Keratinocyte (primary cell): ENCODE measurements at regions not wholly inside any gene's neighbourhood (a gene's known extent, or its start where the extent isn't known, plus 50 kb on each side); places are given as distances from the start of the nearest gene placed in this dataset.

ENCODE experiments used
- DNase-seq: peaks from one replicate; pipeline ENCODE4 v3.0.0-alpha.2; 2011; ENCODE audit warnings: low read depth, missing footprints, low spot score
- FAIRE-seq: peaks from 2 replicates; lab custom pipeline; 2011; peaks lifted over from hg19 to GRCh38; lab: Jason Lieb, UNC
- H2AFZ ChIP-seq: 2 replicates; pipeline ENCODE4 v1.6.0; 2012; ENCODE audit warnings: low read length, control low read depth, inconsistent platforms; ENCODE audit not compliant: control insufficient read depth
- H3K27ac ChIP-seq: 2 replicates; pipeline ENCODE4 v1.5.1; 2011; ENCODE audit warnings: low read length; ENCODE audit not compliant: control insufficient read depth, insufficient read depth
- H3K27me3 ChIP-seq: 3 replicates; pipeline ENCODE4 v1.6.0; 2011; ENCODE audit warnings: low read length; ENCODE audit not compliant: control insufficient read depth, insufficient read depth; ENCODE audit errors: extremely low read depth
- H3K36me3 ChIP-seq, 2 experiments: 2 replicates in 1 of 2; 3 replicates in 1 of 2; pipeline ENCODE4 v1.5.1; 2011; ENCODE audit warnings: low read length in 2 of 2, mild to moderate bottlenecking in 1 of 2; ENCODE audit not compliant: control insufficient read depth in 2 of 2, insufficient read depth in 2 of 2; ENCODE audit errors: extremely low read depth in 1 of 2
- H3K4me1 ChIP-seq: 3 replicates; pipeline ENCODE4 v1.5.1; 2011; ENCODE audit warnings: low read length; ENCODE audit not compliant: control insufficient read depth, insufficient read depth; ENCODE audit errors: extremely low read depth
- H3K4me2 ChIP-seq: 3 replicates; pipeline ENCODE4 v1.6.0; 2011; ENCODE audit warnings: low read depth, low read length; ENCODE audit not compliant: control insufficient read depth, insufficient read depth; ENCODE audit errors: extremely low read depth
- H3K4me3 ChIP-seq, 3 experiments: fragments of 200-600 bp in 1 of 3; sonication (generic) in 1 of 3; 2 replicates in 2 of 3; 3 replicates in 1 of 3; pipeline ENCODE4 v1.5.1; 2011 to 2016; ENCODE audit warnings: low read length in 3 of 3, mild to moderate bottlenecking in 3 of 3, control low read depth in 2 of 3, inconsistent platforms in 1 of 3, low read depth in 1 of 3, mixed read lengths in 1 of 3, mixed run types in 1 of 3, moderate library complexity in 1 of 3; ENCODE audit not compliant: control insufficient read depth in 2 of 3, insufficient read depth in 2 of 3; ENCODE audit errors: extremely low read depth in 1 of 3
- H3K79me2 ChIP-seq: 2 replicates; pipeline ENCODE4 v1.6.0; 2012; ENCODE audit warnings: low read length; ENCODE audit not compliant: control insufficient read depth, insufficient read depth
- H3K9ac ChIP-seq: 3 replicates; pipeline ENCODE4 v1.6.0; 2011; ENCODE audit warnings: low read length; ENCODE audit not compliant: control insufficient read depth, insufficient read depth; ENCODE audit errors: extremely low read depth
- H3K9me1 ChIP-seq: 3 replicates; pipeline ENCODE4 v1.6.0; 2011; ENCODE audit warnings: low read length; ENCODE audit not compliant: control insufficient read depth, insufficient read depth; ENCODE audit errors: extremely low read depth
- H3K9me3 ChIP-seq: 2 replicates; pipeline ENCODE4 v1.5.1; 2012; ENCODE audit warnings: low read depth, low read length; ENCODE audit not compliant: control insufficient read depth
- H4K20me1 ChIP-seq: 3 replicates; pipeline ENCODE4 v1.6.0; 2011; ENCODE audit warnings: low read length; ENCODE audit not compliant: control insufficient read depth, insufficient read depth; ENCODE audit errors: extremely low read depth
- EZH2 ChIP-seq: IDR thresholded peaks from one replicate; pipeline ENCODE4 v1.6.1; 2012; ENCODE audit warnings: inconsistent platforms, mild to moderate bottlenecking, low read length, moderate library complexity
- dilution Hi-C: fragments of 300-500 bp; cut with MboI; formaldehyde crosslinking; loops from one replicate; pipeline ENCODE4 v1.7.0; 2020; ENCODE audit warnings: low sequenced_read_pairs; ENCODE audit not compliant: extremely low pct_ligation_motif_present
- TF ChIP-seq, protein P1 (sequence below), 3 experiments: IDR thresholded peaks in 1 of 3; conservative IDR thresholded peaks in 1 of 3; optimal IDR thresholded peaks in 1 of 3; 2 replicates in 2 of 3; 3 replicates in 1 of 3; pipeline versions ENCODE3 to v1.5.1; 2011; ENCODE audit warnings: low read length in 3 of 3, mild to moderate bottlenecking in 3 of 3, moderate library complexity in 2 of 3, control low read depth in 1 of 3, inconsistent platforms in 1 of 3; ENCODE audit not compliant: insufficient read depth in 2 of 3; ENCODE audit errors: extremely low read depth in 1 of 3

DNA sequence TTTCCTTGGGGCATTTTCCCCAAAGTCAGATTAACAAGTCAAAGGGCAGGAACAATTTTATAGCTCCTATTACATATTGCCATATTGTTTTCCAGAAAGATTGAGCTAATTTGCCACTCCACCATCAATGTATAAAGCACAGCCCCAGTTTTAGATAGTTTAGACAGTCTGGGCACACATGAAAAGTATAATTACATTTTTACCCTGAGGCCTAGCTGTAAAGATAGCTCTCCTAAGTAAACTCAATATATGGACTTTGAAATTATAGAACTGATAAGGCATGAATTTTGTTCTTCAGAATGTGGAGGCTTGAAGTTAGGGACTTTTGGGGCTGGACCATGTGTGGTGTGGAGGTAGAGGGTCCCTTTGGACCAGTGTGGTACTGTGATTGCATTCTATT, 166.0 kb downstream of the FHIP1A start:
- dilution Hi-C loops, result no loop called here

GRCh38 chr4:151575646-151576045, 166.7 kb downstream of the FHIP1A start:
- H3K27ac ChIP-seq, result peak overlapping the region; percentile 68
- no peak overlapping the region for H3K4me3 ChIP-seq
- TF ChIP-seq, protein P1, sequence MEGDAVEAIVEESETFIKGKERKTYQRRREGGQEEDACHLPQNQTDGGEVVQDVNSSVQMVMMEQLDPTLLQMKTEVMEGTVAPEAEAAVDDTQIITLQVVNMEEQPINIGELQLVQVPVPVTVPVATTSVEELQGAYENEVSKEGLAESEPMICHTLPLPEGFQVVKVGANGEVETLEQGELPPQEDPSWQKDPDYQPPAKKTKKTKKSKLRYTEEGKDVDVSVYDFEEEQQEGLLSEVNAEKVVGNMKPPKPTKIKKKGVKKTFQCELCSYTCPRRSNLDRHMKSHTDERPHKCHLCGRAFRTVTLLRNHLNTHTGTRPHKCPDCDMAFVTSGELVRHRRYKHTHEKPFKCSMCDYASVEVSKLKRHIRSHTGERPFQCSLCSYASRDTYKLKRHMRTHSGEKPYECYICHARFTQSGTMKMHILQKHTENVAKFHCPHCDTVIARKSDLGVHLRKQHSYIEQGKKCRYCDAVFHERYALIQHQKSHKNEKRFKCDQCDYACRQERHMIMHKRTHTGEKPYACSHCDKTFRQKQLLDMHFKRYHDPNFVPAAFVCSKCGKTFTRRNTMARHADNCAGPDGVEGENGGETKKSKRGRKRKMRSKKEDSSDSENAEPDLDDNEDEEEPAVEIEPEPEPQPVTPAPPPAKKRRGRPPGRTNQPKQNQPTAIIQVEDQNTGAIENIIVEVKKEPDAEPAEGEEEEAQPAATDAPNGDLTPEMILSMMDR (optimal IDR thresholded peaks at IDR 0.05 in 1 of 3, IDR thresholded peaks at IDR 0.05 in 1 of 3, conservative IDR thresholded peaks at IDR 0.05 in 1 of 3; ENCODE audit: extremely low read depth in 1 of 3, insufficient read depth in 2 of 3, low read length in 3 of 3), result no peak
- no peak for TF ChIP-seq EZH2
- DNase-seq (no peak), FAIRE-seq (peak; percentile 69)
- no peak overlapping the region for H3K9ac ChIP-seq
- H4K20me1 ChIP-seq, result no peaks in the 10 kb centered on the region
- peaks cover 0 to 3% of the 10 kb centered on the region in 2 experiments for H3K36me3 ChIP-seq
- dilution Hi-C loops, result no loop called here
- no peaks in the 10 kb centered on the region for H3K9me3 ChIP-seq
- peak overlapping the region; percentile 36 for H3K4me2 ChIP-seq
- H3K27me3 ChIP-seq, result no peaks in the 10 kb centered on the region
- peaks cover 24% of the 10 kb centered on the region for H3K4me1 ChIP-seq
- H2AFZ ChIP-seq, result no peak overlapping the region
- no peaks in the 10 kb centered on the region for H3K79me2 ChIP-seq
- H3K9me1 ChIP-seq, result no peaks in the 10 kb centered on the region

More for the DNA sequence above, 166.0 kb downstream of the FHIP1A start:
- H3K27ac ChIP-seq, result peak overlapping the region; percentile 68
- H3K9me1 ChIP-seq, result no peaks in the 10 kb centered on the region
- no peak overlapping the region for H3K4me3 ChIP-seq
- TF ChIP-seq, protein P1 (optimal IDR thresholded peaks at IDR 0.05 in 1 of 3, IDR thresholded peaks at IDR 0.05 in 1 of 3, conservative IDR thresholded peaks at IDR 0.05 in 1 of 3; ENCODE audit: extremely low read depth in 1 of 3, insufficient read depth in 2 of 3, low read length in 3 of 3), result no peak
- TF ChIP-seq EZH2, result no peak
- peaks cover 0 to 4% of the 10 kb centered on the region in 2 experiments for H3K36me3 ChIP-seq
- H4K20me1 ChIP-seq, result no peaks in the 10 kb centered on the region
- no peaks in the 10 kb centered on the region for H3K9me3 ChIP-seq
- no peak overlapping the region for H3K9ac ChIP-seq
- no peak overlapping the region for H3K4me2 ChIP-seq
- H3K79me2 ChIP-seq, result no peaks in the 10 kb centered on the region
- H2AFZ ChIP-seq, result no peak overlapping the region
- H3K27me3 ChIP-seq, result no peaks in the 10 kb centered on the region
- FAIRE-seq, result no peak
- DNase-seq, result no peak
- peaks cover 24% of the 10 kb centered on the region for H3K4me1 ChIP-seq
